GM12874 (cell line): ENCODE measurements at regions not wholly inside any gene's neighbourhood (a gene's known extent, or its start where the extent isn't known, plus 50 kb on each side); places are given as distances from the start of the nearest gene placed in this dataset.

Source experiments
- CTCF ChIP-seq: IDR thresholded peaks from 2 replicates; pipeline ENCODE4 v1.5.1; 2011; ENCODE audit warnings: low read depth, mild to moderate bottlenecking, control low read depth, low read length, moderate library complexity; ENCODE audit not compliant: insufficient read depth

GRCh38 chr15:69874321-69874720 lies 223.4 kb downstream of the TLE3 start:
- TF ChIP-seq CTCF: no peak

- no peak for TF ChIP-seq CTCF
Observed at GRCh38 chr15:69876064-69876940, 221.4 kb downstream of the TLE3 start.

- TF ChIP-seq CTCF: no peak
Observed at GRCh38 chr15:69880571-69881301, 217.0 kb downstream of the TLE3 start.

- TF ChIP-seq CTCF: no peak
Observed at GRCh38 chr15:69881302-69881670, 216.4 kb downstream of the TLE3 start.

GRCh38 chr15:69881766-69882165 lies 216.0 kb downstream of the TLE3 start:
- TF ChIP-seq CTCF: no peak

- TF ChIP-seq CTCF: no peak
Observed at GRCh38 chr15:69883306-69883705, 214.4 kb downstream of the TLE3 start.

GRCh38 chr15:69885173-69885955 lies 212.4 kb downstream of the TLE3 start:
- TF ChIP-seq CTCF: no peak
